ENCODE measurements at regions not wholly inside any gene's neighbourhood (a gene's known extent, or its start where the extent isn't known, plus 50 kb on each side); places are given as distances from the start of the nearest gene placed in this dataset.

DNA sequence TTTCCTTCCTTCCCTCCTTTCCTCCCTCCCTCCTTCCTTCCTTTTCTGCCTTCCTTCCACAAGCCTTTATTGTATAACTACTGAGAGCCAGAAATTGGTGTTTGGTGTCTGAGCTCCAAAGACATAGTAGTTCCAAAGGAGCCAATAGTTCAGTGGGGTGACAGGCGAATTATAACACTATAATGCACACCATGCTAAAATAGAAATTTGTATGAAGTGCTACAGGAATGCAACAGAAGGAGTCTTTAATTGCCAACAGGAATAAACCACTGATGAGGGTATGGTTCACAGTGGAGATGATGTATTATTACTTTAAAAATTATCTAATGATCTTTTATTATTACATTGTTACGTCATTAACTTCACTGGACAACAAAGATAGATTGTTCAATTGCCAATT lies 158.8 kb upstream of the SP8 start:
- TF ChIP-seq MAX (IDR thresholded peaks at IDR 0.05): no peak
- TF ChIP-seq EP300 (IDR thresholded peaks at IDR 0.05; ENCODE audit: borderline replicate concordance): no peak
- no peak for TF ChIP-seq TAF1 (IDR thresholded peaks at IDR 0.05; ENCODE audit: low read depth)
- TF ChIP-seq CEBPB (IDR thresholded peaks at IDR 0.05): no peak
